ENCODE measurements at regions not wholly inside any gene's neighbourhood (a gene's known extent, or its start where the extent isn't known, plus 50 kb on each side); places are given as distances from the start of the nearest gene placed in this dataset.

- H3K36me3 Mint-ChIP-seq (ENCODE audit: low read depth), result no peaks in the 10 kb centered on the region
- H3K27me3 Mint-ChIP-seq (ENCODE audit: low read depth), result no peaks in the 10 kb centered on the region
- H3K27ac Mint-ChIP-seq (ENCODE audit: unreplicated experiment), result no peak overlapping the region
- H3K4me1 Mint-ChIP-seq (ENCODE audit: low read depth), result peaks cover 63% of the 10 kb centered on the region
- DNase-seq (ENCODE audit: low spot score), result no peak
- no peaks in the 10 kb centered on the region for H3K9me3 Mint-ChIP-seq (ENCODE audit: low read depth)
- H3K4me3 Mint-ChIP-seq (ENCODE audit: unreplicated experiment), result no peak overlapping the region
- TF ChIP-seq CTCF (IDR thresholded peaks at IDR 0.05), result no peak
Observed at GRCh38 chr6:44652547-44652946, 265.0 kb downstream of the CDC5L start.

- Mint-ChIP-seq H3K4me1 (ENCODE audit: low read depth) (peaks cover 66% of the 10 kb centered on the region), H3K4me3 (ENCODE audit: unreplicated experiment) (no peak overlapping the region), H3K36me3 (ENCODE audit: low read depth) (no peaks in the 10 kb centered on the region), H3K27ac (ENCODE audit: unreplicated experiment) (no peak overlapping the region), H3K27me3 (ENCODE audit: low read depth) (no peaks in the 10 kb centered on the region), H3K9me3 (ENCODE audit: low read depth) (no peaks in the 10 kb centered on the region)
- no peak for TF ChIP-seq CTCF (IDR thresholded peaks at IDR 0.05)
- DNase-seq (ENCODE audit: low spot score), result no peak
Observed at GRCh38 chr6:44653091-44653490, 265.6 kb downstream of the CDC5L start.

- no peaks in the 10 kb centered on the region for H3K27me3 Mint-ChIP-seq (ENCODE audit: low read depth)
- TF ChIP-seq CTCF (IDR thresholded peaks at IDR 0.05), result no peak
- peaks cover 63% of the 10 kb centered on the region for H3K4me1 Mint-ChIP-seq (ENCODE audit: low read depth)
- H3K27ac Mint-ChIP-seq (ENCODE audit: unreplicated experiment), result peak overlapping the region; percentile 71
- H3K36me3 Mint-ChIP-seq (ENCODE audit: low read depth), result no peaks in the 10 kb centered on the region
- peak overlapping the region; percentile 46 for H3K4me3 Mint-ChIP-seq (ENCODE audit: unreplicated experiment)
- DNase-seq (ENCODE audit: low spot score), result no peak
- H3K9me3 Mint-ChIP-seq (ENCODE audit: low read depth), result no peaks in the 10 kb centered on the region
Observed at GRCh38 chr6:44653761-44654218, 266.3 kb downstream of the CDC5L start.

- Mint-ChIP-seq H3K27me3 (ENCODE audit: low read depth) (no peaks in the 10 kb centered on the region), H3K4me1 (ENCODE audit: low read depth) (peaks cover 57% of the 10 kb centered on the region), H3K27ac (ENCODE audit: unreplicated experiment) (peak overlapping the region; percentile 85), H3K9me3 (ENCODE audit: low read depth) (no peaks in the 10 kb centered on the region), H3K4me3 (ENCODE audit: unreplicated experiment) (no peak overlapping the region), H3K36me3 (ENCODE audit: low read depth) (no peaks in the 10 kb centered on the region)
- no peak for DNase-seq (ENCODE audit: low spot score)
- TF ChIP-seq CTCF (IDR thresholded peaks at IDR 0.05), result peak; percentile 99
Observed at GRCh38 chr6:44655412-44656342, 268.2 kb downstream of the CDC5L start.

- DNase-seq (ENCODE audit: low spot score), result no peak
- Mint-ChIP-seq H3K36me3 (ENCODE audit: low read depth) (no peaks in the 10 kb centered on the region), H3K9me3 (ENCODE audit: low read depth) (no peaks in the 10 kb centered on the region), H3K4me1 (ENCODE audit: low read depth) (peaks cover 57% of the 10 kb centered on the region), H3K4me3 (ENCODE audit: unreplicated experiment) (no peak overlapping the region), H3K27me3 (ENCODE audit: low read depth) (no peaks in the 10 kb centered on the region), H3K27ac (ENCODE audit: unreplicated experiment) (peak overlapping the region; percentile 84)
- no peak for TF ChIP-seq CTCF (IDR thresholded peaks at IDR 0.05)
Observed at GRCh38 chr6:44656691-44657090, 269.2 kb downstream of the CDC5L start.

Data from chondrocyte (in vitro differentiated cells).